ENCODE measurements at regions not wholly inside any gene's neighbourhood (a gene's known extent, or its start where the extent isn't known, plus 50 kb on each side); places are given as distances from the start of the nearest gene placed in this dataset.

DNA sequence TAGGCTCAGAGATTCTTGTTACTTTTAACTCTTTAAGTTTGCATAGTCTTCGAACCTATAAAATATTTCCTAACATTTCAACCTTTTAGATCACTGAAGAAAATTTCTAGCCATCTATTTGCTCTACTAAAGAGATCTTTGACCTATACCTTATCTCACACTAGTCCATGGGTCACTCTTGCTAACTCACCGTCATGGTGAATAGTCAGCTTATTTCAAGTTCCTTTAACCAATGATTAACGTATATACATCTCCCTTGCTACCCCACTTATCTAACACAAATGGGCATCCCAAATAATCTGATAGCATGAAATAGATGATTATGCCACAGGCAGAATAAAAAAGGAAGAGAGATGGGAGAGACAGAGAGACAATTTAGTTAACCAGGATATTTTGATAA is 303.1 kb downstream of the GPD2 start:
- TF ChIP-seq NR2C2 (IDR thresholded peaks at IDR 0.05; ENCODE audit: borderline replicate concordance, control insufficient read depth, insufficient read length, low read depth) (no peak), POLR2A (IDR thresholded peaks at IDR 0.05; ENCODE audit: low read depth, low read length) (no peak), TAF1 (IDR thresholded peaks at IDR 0.05; ENCODE audit: borderline replicate concordance, low read depth, low read length) (no peak), POLR2AphosphoS5 (IDR thresholded peaks at IDR 0.05; ENCODE audit: low read length) (no peak), CREM (IDR thresholded peaks at IDR 0.05; ENCODE audit: low read depth) (no peak), RELA (IDR thresholded peaks at IDR 0.05; ENCODE audit: borderline replicate concordance, partially characterized antibody) (no peak)
